Breast epithelium (tissue), 3 donors: ENCODE measurements at regions not wholly inside any gene's neighbourhood (a gene's known extent, or its start where the extent isn't known, plus 50 kb on each side); places are given as distances from the start of the nearest gene placed in this dataset.

Experiments used
- POLR2AphosphoS5 ChIP-seq, 3 donors: sonication (generic); formaldehyde crosslinking; IDR thresholded peaks; one replicate each; pipeline ENCODE4 v1.6.1; 2017; ENCODE audit warnings: antibody characterized with exemption in 3 of 3
- TF ChIP-seq, protein P1 (sequence below), 3 donors: fragments of 450-650 bp; IDR thresholded peaks; one replicate each; pipeline ENCODE4 v1.5.1; 2016 to 2017; ENCODE audit warnings: antibody characterized with exemption in 3 of 3, mild to moderate bottlenecking in 3 of 3, moderate library complexity in 3 of 3

DNA sequence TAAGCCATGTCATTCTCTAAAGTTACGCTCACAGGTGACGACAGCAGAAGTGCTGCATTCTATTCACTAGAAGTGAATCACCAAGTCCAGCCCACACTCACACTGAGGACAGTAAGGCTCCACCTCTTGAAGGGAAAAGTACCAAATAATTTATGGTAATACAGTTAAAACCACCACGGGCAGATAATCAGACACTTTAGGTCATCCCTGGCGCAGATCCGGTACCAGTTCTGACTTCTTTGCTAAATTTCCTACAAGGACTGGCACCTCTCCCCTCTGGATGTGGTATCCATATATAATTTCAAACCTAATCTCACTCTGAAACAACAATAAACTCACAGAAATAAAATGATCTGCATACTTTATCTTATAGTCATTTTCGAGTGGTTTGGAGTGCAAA is 954.7 kb upstream of the GHITM start:
- TF ChIP-seq, protein P1, sequence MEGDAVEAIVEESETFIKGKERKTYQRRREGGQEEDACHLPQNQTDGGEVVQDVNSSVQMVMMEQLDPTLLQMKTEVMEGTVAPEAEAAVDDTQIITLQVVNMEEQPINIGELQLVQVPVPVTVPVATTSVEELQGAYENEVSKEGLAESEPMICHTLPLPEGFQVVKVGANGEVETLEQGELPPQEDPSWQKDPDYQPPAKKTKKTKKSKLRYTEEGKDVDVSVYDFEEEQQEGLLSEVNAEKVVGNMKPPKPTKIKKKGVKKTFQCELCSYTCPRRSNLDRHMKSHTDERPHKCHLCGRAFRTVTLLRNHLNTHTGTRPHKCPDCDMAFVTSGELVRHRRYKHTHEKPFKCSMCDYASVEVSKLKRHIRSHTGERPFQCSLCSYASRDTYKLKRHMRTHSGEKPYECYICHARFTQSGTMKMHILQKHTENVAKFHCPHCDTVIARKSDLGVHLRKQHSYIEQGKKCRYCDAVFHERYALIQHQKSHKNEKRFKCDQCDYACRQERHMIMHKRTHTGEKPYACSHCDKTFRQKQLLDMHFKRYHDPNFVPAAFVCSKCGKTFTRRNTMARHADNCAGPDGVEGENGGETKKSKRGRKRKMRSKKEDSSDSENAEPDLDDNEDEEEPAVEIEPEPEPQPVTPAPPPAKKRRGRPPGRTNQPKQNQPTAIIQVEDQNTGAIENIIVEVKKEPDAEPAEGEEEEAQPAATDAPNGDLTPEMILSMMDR (IDR thresholded peaks at IDR 0.05) = no peak
- TF ChIP-seq POLR2AphosphoS5 (IDR thresholded peaks at IDR 0.05) = no peak
